GM12873 (cell line): ENCODE measurements at regions not wholly inside any gene's neighbourhood (a gene's known extent, or its start where the extent isn't known, plus 50 kb on each side); places are given as distances from the start of the nearest gene placed in this dataset.

Experiments
- CTCF ChIP-seq: IDR thresholded peaks from 2 replicates; pipeline ENCODE4 v1.5.1; 2012; ENCODE audit warnings: low read depth, mild to moderate bottlenecking, moderate library complexity, low read length, control low read depth; ENCODE audit not compliant: insufficient read depth; ENCODE audit errors: missing control alignments

DNA sequence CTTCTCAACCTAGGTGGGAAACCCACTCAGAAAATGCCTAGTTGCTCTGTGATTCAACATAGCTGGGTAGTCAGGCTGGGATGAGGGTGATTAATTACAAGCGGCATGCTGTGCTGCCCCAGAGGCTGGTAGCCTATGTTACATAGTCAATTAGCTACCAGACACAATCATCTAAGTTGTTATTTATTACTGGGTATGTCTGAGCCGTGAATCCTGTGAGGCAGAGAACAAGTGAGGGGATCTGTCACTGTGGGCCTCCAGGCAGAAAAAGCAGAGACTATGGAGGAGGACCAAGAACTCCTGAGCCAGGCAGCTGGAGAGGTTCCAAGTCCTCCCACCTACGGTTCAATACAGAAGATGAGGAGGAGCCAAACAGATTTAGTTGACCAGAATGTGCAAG lies 186.6 kb upstream of the BDNF start:
- TF ChIP-seq CTCF, result no peak

DNA sequence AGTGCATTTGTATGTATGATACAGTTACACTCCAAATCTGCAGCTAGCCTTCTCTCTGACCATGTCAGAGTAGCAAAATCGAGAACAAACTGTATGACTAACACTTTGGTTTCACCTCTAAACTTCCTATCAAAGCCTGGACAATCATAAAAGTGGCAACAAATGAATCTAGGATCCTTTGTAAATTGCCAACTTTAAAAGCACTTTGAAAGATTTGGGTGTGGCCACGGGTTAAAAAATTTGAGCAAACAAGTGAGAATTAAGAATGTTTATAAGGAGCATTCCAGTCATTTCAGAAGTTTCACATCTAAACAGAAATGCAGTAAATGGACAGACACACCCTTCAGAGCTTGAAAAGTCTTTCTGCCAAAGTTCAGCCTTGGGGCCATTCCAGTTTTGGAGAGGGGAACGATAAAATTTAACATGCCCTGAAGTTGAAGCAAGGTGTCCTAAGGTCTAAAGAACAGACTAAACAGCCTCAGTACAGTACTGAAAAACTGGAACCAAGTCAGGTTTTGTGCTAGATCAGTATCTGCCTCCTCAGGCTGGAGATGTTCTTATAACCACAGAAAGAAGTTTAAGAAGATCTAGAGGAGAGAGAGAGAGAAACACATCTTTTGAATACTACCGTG lies 181.9 kb upstream of the BDNF start:
- no peak for TF ChIP-seq CTCF

DNA sequence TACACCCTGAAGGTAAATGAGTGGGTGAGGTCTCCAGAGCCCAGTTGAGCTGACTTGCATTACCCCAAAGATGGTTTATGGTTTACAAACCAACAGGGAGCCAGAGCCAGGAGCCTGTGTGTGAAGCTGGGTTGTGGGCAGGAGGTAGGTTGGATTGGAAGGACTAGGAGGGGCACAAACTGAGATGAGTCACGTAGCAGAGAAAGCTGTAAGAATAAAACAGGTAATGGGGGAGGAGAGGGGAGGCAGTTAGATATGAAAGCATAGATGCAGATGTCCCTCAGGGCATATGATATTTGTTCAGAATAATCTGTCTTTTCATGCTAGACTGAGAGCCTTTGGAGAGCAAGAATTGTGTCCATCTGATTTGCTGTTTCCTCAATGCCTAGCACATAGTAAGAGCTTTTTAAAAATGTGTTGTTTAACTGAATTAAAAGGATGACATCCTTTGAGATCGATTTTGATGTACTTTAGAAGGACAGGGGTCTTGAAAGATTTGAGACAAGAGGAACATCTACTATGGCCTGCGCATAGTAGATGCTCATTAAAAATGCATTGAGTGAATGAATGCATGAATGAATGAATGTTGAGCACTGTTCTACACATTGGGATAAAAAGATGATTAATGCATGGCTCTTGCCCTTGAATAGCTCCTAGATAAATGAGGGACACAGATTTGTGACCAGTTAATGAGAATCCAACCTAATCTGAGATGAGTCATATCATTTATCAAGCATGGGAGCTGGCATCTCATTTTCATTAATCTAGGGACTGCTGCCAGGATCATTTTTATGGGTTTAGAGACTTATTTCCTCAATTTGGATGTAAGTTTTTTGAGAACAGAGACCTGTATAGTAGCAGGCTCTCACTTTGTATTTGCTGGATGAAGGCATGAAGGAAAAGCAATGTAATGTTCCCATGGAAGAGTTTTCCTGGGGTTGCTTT lies 175.8 kb upstream of the BDNF start:
- no peak for TF ChIP-seq CTCF

DNA sequence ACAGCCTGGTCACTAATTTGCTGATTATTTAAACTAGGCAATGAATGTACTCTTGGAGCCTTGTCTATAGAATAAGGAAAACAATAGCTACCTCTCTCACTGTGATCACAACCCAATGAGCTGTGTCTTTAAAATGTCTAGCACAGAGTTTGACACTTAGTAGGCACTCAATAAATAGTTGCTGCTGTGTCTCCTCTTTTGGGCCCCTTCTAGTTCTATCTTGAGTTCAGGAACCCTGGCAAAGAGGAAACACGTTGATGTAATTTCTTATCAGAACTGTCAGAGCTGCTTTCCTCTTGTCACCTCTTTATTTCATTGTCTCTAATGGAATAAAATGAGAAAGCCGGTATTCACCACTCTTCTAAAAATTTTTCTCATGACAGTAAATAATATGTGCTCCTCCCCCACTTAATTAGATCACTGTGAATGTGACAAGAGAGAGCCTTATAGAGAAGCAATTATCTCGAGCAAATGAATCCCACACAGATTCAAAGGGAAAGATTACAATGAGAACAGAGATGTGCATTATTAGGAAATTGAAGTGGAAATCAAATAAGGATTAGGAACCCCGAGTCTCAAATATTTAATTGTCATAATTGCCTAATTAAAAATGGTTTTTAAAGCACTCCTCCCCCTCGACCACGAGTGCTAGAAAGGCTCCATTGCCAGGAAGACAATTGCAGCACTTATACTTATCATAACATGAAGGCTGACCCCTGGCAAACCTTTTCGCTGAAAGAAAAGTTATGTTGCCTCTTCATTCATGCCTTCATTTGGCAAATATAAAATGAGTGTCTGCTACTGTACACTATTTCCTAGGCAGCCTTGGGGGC lies 175.0 kb upstream of the BDNF start:
- no peak for TF ChIP-seq CTCF

DNA sequence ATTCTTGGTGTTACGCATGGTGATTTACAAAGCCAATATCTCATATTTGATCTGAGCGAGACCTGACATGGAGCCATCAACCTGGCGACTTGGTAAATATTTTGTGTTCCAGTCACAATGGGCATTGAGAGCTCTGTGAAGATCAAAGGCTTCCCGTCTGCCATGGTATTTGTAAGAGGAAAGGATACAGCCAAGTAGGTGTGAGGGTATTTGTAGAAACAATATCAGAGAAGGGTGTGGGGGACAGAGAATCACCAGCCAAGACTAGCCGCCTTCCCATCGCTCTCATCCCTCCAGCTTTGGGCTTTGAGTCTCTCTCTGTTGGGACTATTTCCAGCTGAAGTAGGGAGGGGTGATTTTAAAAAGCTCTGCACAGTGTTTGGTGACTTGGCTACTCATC lies 173.4 kb upstream of the BDNF start:
- TF ChIP-seq CTCF, result no peak

DNA sequence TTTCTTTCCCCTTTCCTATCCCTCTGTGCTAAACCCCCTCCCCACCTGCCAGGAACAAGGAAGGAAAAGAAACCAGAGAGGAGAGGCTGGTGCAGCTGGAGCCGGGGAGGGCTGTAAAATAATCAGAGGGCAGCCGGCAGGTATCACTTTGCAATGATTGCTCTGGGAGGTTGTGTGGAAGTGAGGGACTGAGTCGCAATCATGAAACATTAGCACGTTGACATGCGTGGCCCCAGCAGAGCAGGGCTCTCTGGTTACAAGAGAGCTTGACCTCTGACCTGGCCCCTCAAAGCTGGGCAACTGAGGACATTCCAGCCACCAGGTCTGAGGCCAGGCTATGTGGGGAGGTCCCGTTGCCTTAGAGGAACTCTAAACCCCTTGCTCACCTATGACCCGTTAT lies 170.8 kb upstream of the BDNF start:
- TF ChIP-seq CTCF, result no peak

- TF ChIP-seq CTCF, result no peak
Measured at GRCh38 chr11:27869701-27870100, 169.4 kb upstream of the BDNF start.
